ENCODE measurements at regions not wholly inside any gene's neighbourhood (a gene's known extent, or its start where the extent isn't known, plus 50 kb on each side); places are given as distances from the start of the nearest gene placed in this dataset.
"Not testable (repeated sequence)": the region's sequence is repeated elsewhere in the genome, so short reads cannot be mapped to it uniquely, and the experiment has no call there.

DNA sequence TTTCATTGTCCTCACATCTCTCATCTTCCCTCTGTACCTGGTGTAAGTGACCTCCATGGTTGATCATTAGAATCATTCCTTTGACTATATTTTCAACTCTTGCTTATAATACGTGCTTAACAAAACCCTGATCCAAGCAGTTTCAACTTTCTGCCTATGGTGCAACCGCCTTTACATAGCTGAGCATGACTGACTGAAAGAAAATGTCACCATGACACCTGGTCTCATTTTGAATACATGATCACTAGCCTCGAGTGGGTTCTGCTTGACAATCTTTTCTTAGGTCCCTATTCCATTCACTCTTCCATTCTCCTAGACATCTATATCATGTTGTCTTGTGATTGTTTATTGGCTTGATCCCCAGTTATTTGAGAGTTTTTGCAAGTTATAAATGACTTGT lies 78.9 kb upstream of the STAM2 start:
- DNase-seq (no peak), FAIRE-seq (no peak)
- Histone ChIP-seq H3K36me3 (ENCODE audit: control insufficient read depth in 3 of 3, insufficient read depth in 2 of 3, low read depth in 1 of 3, low read length in 3 of 3) (no peaks in the 10 kb centered on the region), H3K27ac (ENCODE audit: low read depth in 1 of 3, low read length in 2 of 3) (no peak overlapping the region), H3K4me1 (ENCODE audit: control insufficient read depth in 3 of 3, insufficient read depth in 2 of 3, low read depth in 1 of 3, low read length in 2 of 3) (no peaks in the 10 kb centered on the region), H3K9me3 (ENCODE audit: control insufficient read depth in 2 of 2, insufficient read depth in 1 of 2, low read depth in 1 of 2, low read length in 1 of 2) (no peaks in the 10 kb centered on the region), H3K27me3 (ENCODE audit: control insufficient read depth in 3 of 3, insufficient read depth in 3 of 3, low read length in 3 of 3) (peaks cover 0 to 3% (median 0%) of the 10 kb centered on the region in 3 donors), H3K4me3 (ENCODE audit: low read depth in 1 of 3, low read length in 3 of 3) (no peak overlapping the region)
- 81 to 94% (median 86%) methylated on average over 3 of the region's 3 CpGs for WGBS, 3 donors

GRCh38 chr2:152254976-152255375 lies 79.4 kb upstream of the STAM2 start:
- Histone ChIP-seq H3K27ac (ENCODE audit: low read depth in 1 of 3, low read length in 2 of 3) (no peak overlapping the region), H3K4me1 (ENCODE audit: control insufficient read depth in 3 of 3, insufficient read depth in 2 of 3, low read depth in 1 of 3, low read length in 2 of 3) (no peaks in the 10 kb centered on the region), H3K36me3 (ENCODE audit: control insufficient read depth in 3 of 3, insufficient read depth in 2 of 3, low read depth in 1 of 3, low read length in 3 of 3) (no peaks in the 10 kb centered on the region), H3K4me3 (ENCODE audit: low read depth in 1 of 3, low read length in 3 of 3) (no peak overlapping the region), H3K9me3 (ENCODE audit: control insufficient read depth in 2 of 2, insufficient read depth in 1 of 2, low read depth in 1 of 2, low read length in 1 of 2) (no peaks in the 10 kb centered on the region), H3K27me3 (ENCODE audit: control insufficient read depth in 3 of 3, insufficient read depth in 3 of 3, low read length in 3 of 3) (peaks cover 0 to 3% (median 0%) of the 10 kb centered on the region in 3 donors)
- no peak for FAIRE-seq
- no peak for DNase-seq
- WGBS, 3 donors, result 35 to 81% (median 74%) methylated on average over 1 of the region's 1 CpG

GRCh38 chr2:152255918-152256317 lies 79.1 kb upstream of the FMNL2 start:
- H3K27me3 ChIP-seq (ENCODE audit: control insufficient read depth in 3 of 3, insufficient read depth in 3 of 3, low read length in 3 of 3), result no peaks in the 10 kb centered on the region
- H3K4me3 ChIP-seq (ENCODE audit: low read depth in 1 of 3, low read length in 3 of 3), result no peak overlapping the region
- no peaks in the 10 kb centered on the region for H3K4me1 ChIP-seq (ENCODE audit: control insufficient read depth in 3 of 3, insufficient read depth in 2 of 3, low read depth in 1 of 3, low read length in 2 of 3)
- FAIRE-seq (no peak), DNase-seq (no peak)
- H3K27ac ChIP-seq (ENCODE audit: low read depth in 1 of 3, low read length in 2 of 3), result no peak overlapping the region
- no peaks in the 10 kb centered on the region for H3K36me3 ChIP-seq (ENCODE audit: control insufficient read depth in 3 of 3, insufficient read depth in 2 of 3, low read depth in 1 of 3, low read length in 3 of 3)
- peaks cover 0 to under 1% of the 10 kb centered on the region in 2 donors for H3K9me3 ChIP-seq (ENCODE audit: control insufficient read depth in 2 of 2, insufficient read depth in 1 of 2, low read depth in 1 of 2, low read length in 1 of 2)

DNA sequence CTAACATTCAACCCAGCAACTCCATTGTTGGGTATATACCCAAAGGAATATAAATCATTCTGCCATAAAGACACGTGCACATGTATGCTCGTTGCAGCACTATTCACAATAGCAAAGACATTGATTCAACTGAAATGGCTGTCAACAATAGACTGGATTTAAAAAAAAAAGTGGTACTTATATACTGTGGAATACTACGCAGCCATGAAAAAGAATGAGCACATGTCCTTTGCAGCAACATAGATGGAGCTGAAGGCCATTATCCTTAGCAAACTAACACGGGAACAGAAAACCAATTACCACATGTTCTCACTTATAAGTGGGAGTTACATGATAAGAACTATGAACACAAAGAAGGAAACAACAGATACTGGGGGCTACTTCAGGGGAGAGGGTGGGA lies 74.0 kb upstream of the FMNL2 start:
- WGBS, 3 donors, result 87 to 88% (median 87%) methylated on average over 4 of the region's 4 CpGs
- H3K4me3 ChIP-seq (ENCODE audit: low read depth in 1 of 3, low read length in 3 of 3), result no peak overlapping the region
- no peak for FAIRE-seq

GRCh38 chr2:152263911-152264310 lies 71.1 kb upstream of the FMNL2 start:
- Histone ChIP-seq H3K9me3 (ENCODE audit: control insufficient read depth in 2 of 2, insufficient read depth in 1 of 2, low read depth in 1 of 2, low read length in 1 of 2) (peaks cover 0 to 8% of the 10 kb centered on the region in 2 donors), H3K4me3 (ENCODE audit: low read depth in 1 of 3, low read length in 3 of 3) (no peak overlapping the region), H3K4me1 (ENCODE audit: control insufficient read depth in 3 of 3, insufficient read depth in 2 of 3, low read depth in 1 of 3, low read length in 2 of 3) (no peaks in the 10 kb centered on the region), H3K36me3 (ENCODE audit: control insufficient read depth in 3 of 3, insufficient read depth in 2 of 3, low read depth in 1 of 3, low read length in 3 of 3) (no peaks in the 10 kb centered on the region), H3K27ac (ENCODE audit: low read depth in 1 of 3, low read length in 2 of 3) (no peak overlapping the region), H3K27me3 (ENCODE audit: control insufficient read depth in 3 of 3, insufficient read depth in 3 of 3, low read length in 3 of 3) (no peaks in the 10 kb centered on the region)
- no peak for FAIRE-seq
- DNase-seq, result no peak

More for the DNA sequence above, 74.0 kb upstream of the FMNL2 start:
- H3K4me1 ChIP-seq (ENCODE audit: control insufficient read depth in 3 of 3, insufficient read depth in 2 of 3, low read depth in 1 of 3, low read length in 2 of 3), result no peaks in the 10 kb centered on the region
- H3K36me3 ChIP-seq (ENCODE audit: control insufficient read depth in 3 of 3, insufficient read depth in 2 of 3, low read depth in 1 of 3, low read length in 3 of 3), result no peaks in the 10 kb centered on the region
- no peaks in the 10 kb centered on the region for H3K27me3 ChIP-seq (ENCODE audit: control insufficient read depth in 3 of 3, insufficient read depth in 3 of 3, low read length in 3 of 3)
- H3K9me3 ChIP-seq (ENCODE audit: control insufficient read depth in 2 of 2, insufficient read depth in 1 of 2, low read depth in 1 of 2, low read length in 1 of 2), result peaks cover 0 to 3% of the 10 kb centered on the region in 2 donors
- H3K27ac ChIP-seq (ENCODE audit: low read depth in 1 of 3, low read length in 2 of 3), result no peak overlapping the region
- DNase-seq, result no peak

DNA sequence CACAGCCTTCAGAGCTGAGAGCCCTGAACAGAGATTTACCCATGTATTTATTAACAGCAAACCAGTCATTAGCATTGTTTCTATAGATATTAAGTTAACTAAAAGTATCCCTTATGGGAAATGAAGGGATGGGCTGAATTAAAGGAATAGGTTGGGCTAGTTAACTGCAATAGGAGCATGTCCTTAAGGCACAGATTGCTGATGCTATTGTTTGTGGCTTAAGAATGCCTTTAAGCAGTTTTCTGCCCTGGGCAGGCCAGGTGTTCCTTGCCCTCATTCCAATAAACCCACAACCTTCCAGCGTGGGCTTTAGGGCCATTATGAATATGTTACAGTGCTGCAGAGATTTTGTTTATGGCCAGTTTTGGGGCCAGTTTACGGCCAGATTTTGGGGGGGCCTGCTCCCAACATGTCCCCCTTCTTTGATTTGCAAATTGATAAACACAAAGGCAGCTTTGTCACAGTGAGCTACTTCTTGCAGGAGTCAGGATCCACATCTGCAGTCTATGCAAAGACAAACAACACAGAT lies 61.2 kb upstream of the FMNL2 start:
- not testable (repeated sequence) for FAIRE-seq; H3K27me3 ChIP-seq (ENCODE audit: control insufficient read depth in 3 of 3, insufficient read depth in 3 of 3, low read length in 3 of 3); H3K36me3 ChIP-seq (ENCODE audit: control insufficient read depth in 3 of 3, insufficient read depth in 2 of 3, low read depth in 1 of 3, low read length in 3 of 3); H3K4me1 ChIP-seq (ENCODE audit: control insufficient read depth in 3 of 3, insufficient read depth in 2 of 3, low read depth in 1 of 3, low read length in 2 of 3); H3K27ac ChIP-seq (ENCODE audit: low read depth in 1 of 3, low read length in 2 of 3); H3K4me3 ChIP-seq (ENCODE audit: low read depth in 1 of 3, low read length in 3 of 3); DNase-seq
- 74 to 89% (median 81%) methylated on average over 2 of the region's 2 CpGs for WGBS, 3 donors
- H3K9me3 ChIP-seq (ENCODE audit: control insufficient read depth in 2 of 2, insufficient read depth in 1 of 2, low read depth in 1 of 2, low read length in 1 of 2), result peaks cover 0 to 20% of the 10 kb centered on the region in 2 donors

DNA sequence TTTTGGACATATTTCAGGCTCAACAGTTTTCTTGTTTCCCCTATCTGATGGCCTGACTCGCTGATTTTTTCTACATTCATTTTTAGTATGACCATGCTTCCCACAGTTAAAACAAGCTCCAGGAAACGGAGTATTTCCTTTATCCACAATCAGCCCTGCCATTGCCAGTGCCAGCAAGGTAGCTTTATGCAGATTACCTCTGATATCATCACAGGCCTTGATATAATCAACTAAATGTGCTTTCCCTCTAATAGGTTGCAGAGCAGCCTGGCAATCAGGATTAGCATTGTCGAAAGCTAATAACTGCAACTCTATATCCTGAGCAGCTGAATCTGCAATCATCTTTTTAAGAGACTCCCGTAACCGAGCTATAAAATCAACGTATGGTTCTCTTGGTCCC lies 57.1 kb upstream of the FMNL2 start:
- not testable (repeated sequence) for H3K4me3 ChIP-seq (ENCODE audit: low read depth in 1 of 3, low read length in 3 of 3); H3K27ac ChIP-seq (ENCODE audit: low read depth in 1 of 3, low read length in 2 of 3); H3K27me3 ChIP-seq (ENCODE audit: control insufficient read depth in 3 of 3, insufficient read depth in 3 of 3, low read length in 3 of 3); H3K4me1 ChIP-seq (ENCODE audit: control insufficient read depth in 3 of 3, insufficient read depth in 2 of 3, low read depth in 1 of 3, low read length in 2 of 3); FAIRE-seq; DNase-seq; H3K36me3 ChIP-seq (ENCODE audit: control insufficient read depth in 3 of 3, insufficient read depth in 2 of 3, low read depth in 1 of 3, low read length in 3 of 3)
- 84 to 87% (median 87%) methylated on average over 6 of the region's 6 CpGs for WGBS, 3 donors
- peaks cover 0 to 22% of the 10 kb centered on the region in 2 donors for H3K9me3 ChIP-seq (ENCODE audit: control insufficient read depth in 2 of 2, insufficient read depth in 1 of 2, low read depth in 1 of 2, low read length in 1 of 2)

- no peak overlapping the region for H3K4me3 ChIP-seq (ENCODE audit: low read depth in 1 of 3, low read length in 3 of 3)
- no peak for FAIRE-seq
- no peak overlapping the region for H3K27ac ChIP-seq (ENCODE audit: low read depth in 1 of 3, low read length in 2 of 3)
These were observed 56.4 kb upstream of the FMNL2 start for GRCh38 chr2:152278526-152278925.

GRCh38 chr2:152279367-152279766 lies 55.6 kb upstream of the FMNL2 start:
- DNase-seq; H3K9me3 ChIP-seq (ENCODE audit: control insufficient read depth in 2 of 2, insufficient read depth in 1 of 2, low read depth in 1 of 2, low read length in 1 of 2); H3K36me3 ChIP-seq (ENCODE audit: control insufficient read depth in 3 of 3, insufficient read depth in 2 of 3, low read depth in 1 of 3, low read length in 3 of 3); H3K4me3 ChIP-seq (ENCODE audit: low read depth in 1 of 3, low read length in 3 of 3); H3K27me3 ChIP-seq (ENCODE audit: control insufficient read depth in 3 of 3, insufficient read depth in 3 of 3, low read length in 3 of 3); H3K4me1 ChIP-seq (ENCODE audit: control insufficient read depth in 3 of 3, insufficient read depth in 2 of 3, low read depth in 1 of 3, low read length in 2 of 3); H3K27ac ChIP-seq (ENCODE audit: low read depth in 1 of 3, low read length in 2 of 3); FAIRE-seq: not testable (repeated sequence)
- WGBS, 3 donors, result 69 to 85% (median 70%) methylated on average over 2 of the region's 2 CpGs

More at GRCh38 chr2:152278526-152278925, 56.4 kb upstream of the FMNL2 start:
- no peak for DNase-seq
- Histone ChIP-seq H3K27me3 (ENCODE audit: control insufficient read depth in 3 of 3, insufficient read depth in 3 of 3, low read length in 3 of 3) (no peaks in the 10 kb centered on the region), H3K4me1 (ENCODE audit: control insufficient read depth in 3 of 3, insufficient read depth in 2 of 3, low read depth in 1 of 3, low read length in 2 of 3) (no peaks in the 10 kb centered on the region), H3K9me3 (ENCODE audit: control insufficient read depth in 2 of 2, insufficient read depth in 1 of 2, low read depth in 1 of 2, low read length in 1 of 2) (peaks cover 0 to 17% of the 10 kb centered on the region in 2 donors), H3K36me3 (ENCODE audit: control insufficient read depth in 3 of 3, insufficient read depth in 2 of 3, low read depth in 1 of 3, low read length in 3 of 3) (no peaks in the 10 kb centered on the region)
- WGBS, 3 donors, result 92 to 93% (median 93%) methylated on average over 5 of the region's 5 CpGs
